ENCODE measurements at regions not wholly inside any gene's neighbourhood (a gene's known extent, or its start where the extent isn't known, plus 50 kb on each side); places are given as distances from the start of the nearest gene placed in this dataset.

DNA sequence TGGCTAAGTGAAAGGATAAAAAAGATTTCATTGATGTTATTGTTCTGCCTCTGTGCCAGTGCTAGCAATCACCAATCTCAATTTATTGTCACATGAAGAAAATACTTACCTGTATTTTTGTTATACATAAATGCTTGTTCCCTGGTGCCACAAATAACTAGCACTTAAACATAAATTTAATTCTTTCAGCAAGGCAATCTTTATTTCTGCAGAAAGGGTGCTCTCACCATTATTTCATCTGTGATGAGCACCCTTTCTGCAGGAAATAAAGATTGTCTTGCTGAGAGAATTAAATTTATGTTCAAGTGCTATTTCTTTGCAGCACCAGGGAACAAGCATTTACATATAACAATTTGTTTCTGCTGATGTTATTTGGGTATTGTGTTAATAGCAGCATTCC is 87.2 kb downstream of the DIRAS3 start:
- TF ChIP-seq, protein P1, sequence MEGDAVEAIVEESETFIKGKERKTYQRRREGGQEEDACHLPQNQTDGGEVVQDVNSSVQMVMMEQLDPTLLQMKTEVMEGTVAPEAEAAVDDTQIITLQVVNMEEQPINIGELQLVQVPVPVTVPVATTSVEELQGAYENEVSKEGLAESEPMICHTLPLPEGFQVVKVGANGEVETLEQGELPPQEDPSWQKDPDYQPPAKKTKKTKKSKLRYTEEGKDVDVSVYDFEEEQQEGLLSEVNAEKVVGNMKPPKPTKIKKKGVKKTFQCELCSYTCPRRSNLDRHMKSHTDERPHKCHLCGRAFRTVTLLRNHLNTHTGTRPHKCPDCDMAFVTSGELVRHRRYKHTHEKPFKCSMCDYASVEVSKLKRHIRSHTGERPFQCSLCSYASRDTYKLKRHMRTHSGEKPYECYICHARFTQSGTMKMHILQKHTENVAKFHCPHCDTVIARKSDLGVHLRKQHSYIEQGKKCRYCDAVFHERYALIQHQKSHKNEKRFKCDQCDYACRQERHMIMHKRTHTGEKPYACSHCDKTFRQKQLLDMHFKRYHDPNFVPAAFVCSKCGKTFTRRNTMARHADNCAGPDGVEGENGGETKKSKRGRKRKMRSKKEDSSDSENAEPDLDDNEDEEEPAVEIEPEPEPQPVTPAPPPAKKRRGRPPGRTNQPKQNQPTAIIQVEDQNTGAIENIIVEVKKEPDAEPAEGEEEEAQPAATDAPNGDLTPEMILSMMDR (IDR thresholded peaks at IDR 0.05; ENCODE audit: control insufficient read depth, extremely low read depth, insufficient read depth): no peak
- DNase-seq (ENCODE audit: low read depth): no peak

DNA sequence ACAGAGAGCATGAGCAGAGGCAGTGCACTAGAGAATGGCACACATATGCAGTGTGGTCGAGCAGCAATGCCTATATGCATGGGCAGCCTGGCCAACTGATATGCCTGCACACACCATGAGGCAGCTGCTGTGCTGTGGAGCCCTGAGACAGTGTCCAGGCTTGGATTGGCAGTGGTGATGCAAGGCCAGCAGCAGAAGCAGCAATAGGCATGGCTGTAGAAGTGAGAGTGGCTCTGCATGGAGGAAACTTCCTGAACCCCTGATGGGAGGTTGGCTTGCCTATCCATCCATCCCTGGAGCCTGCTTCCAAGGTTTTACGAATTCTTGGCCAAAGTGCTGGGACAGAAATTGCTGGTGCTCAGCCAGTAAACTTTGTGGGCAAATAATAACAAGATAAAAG is 89.7 kb downstream of the DIRAS3 start:
- no peak overlapping the region for H3K4me3 ChIP-seq (ENCODE audit: low read depth, low read length)
- DNase-seq (ENCODE audit: low read depth): no peak
- TF ChIP-seq, protein P1 (IDR thresholded peaks at IDR 0.05; ENCODE audit: control insufficient read depth, extremely low read depth, insufficient read depth): no peak

More for the DNA sequence above, 87.2 kb downstream of the DIRAS3 start:
- H3K4me3 ChIP-seq (ENCODE audit: low read depth, low read length): no peak overlapping the region

DNA sequence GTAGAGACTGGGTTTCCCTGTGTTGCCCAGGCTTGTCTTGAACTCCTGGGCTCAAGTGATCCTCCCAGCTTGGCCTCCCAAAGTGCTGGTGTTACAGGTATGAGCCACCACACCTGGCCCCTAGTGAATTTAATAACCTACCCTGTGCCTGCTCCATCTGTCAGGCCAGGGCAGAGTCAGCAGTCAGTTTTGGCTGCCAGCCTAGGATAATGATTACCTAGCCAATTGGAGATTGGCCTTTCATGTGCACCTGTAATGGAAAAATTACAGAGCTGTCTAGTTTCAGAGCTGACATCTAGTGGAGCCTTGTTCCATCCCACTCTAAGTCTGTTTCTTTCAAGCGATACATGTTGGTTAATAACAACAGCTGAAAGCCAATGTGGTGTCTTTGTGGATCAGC is 92.0 kb downstream of the DIRAS3 start:
- H3K4me3 ChIP-seq (ENCODE audit: low read depth, low read length): no peak overlapping the region
- TF ChIP-seq, protein P1 (IDR thresholded peaks at IDR 0.05; ENCODE audit: control insufficient read depth, extremely low read depth, insufficient read depth): no peak
- DNase-seq (ENCODE audit: low read depth): no peak

DNA sequence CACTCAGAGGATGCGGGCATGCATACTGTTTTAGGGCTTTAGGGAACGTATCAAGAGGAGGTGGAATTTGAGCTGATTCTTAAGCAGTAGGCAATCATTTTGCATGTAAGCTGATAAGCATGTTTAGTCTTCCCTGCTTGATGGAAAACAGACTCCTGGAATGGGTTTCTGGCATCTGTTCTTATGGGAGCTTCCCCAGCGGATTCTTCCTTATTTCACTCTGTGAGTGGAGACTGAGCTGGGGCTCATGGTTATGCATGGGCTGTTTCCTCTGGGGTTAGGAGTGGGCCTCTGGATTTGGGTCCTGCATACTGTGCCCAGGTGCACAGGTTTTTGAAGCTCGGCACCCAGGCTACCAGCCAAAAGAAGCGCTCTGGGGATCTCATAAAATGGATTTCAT is 93.4 kb downstream of the DIRAS3 start:
- TF ChIP-seq, protein P1 (IDR thresholded peaks at IDR 0.05; ENCODE audit: control insufficient read depth, extremely low read depth, insufficient read depth): no peak
- DNase-seq (ENCODE audit: low read depth): no peak
- no peak overlapping the region for H3K4me3 ChIP-seq (ENCODE audit: low read depth, low read length)

DNA sequence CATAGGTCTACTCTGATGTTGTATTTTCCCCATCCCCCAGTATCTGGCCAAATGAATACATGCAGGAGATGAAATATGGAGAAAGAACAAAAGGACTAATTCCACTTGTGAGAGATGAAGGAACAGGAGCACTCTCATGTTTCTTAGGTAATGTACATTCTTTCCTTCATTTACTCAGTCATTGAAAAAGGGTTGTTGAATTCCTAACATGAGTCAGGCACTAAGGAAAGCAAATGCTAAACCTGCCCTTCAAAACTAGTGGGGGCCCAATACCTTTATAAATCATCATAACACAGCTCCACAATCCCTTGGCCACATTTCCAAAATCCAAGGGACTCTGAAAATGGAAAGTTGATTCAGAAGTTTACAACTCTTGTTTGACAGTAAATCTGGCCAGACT is 94.3 kb downstream of the DIRAS3 start:
- DNase-seq (ENCODE audit: low read depth): no peak
- TF ChIP-seq, protein P1 (IDR thresholded peaks at IDR 0.05; ENCODE audit: control insufficient read depth, extremely low read depth, insufficient read depth): no peak
- no peak overlapping the region for H3K4me3 ChIP-seq (ENCODE audit: low read depth, low read length)

DNA sequence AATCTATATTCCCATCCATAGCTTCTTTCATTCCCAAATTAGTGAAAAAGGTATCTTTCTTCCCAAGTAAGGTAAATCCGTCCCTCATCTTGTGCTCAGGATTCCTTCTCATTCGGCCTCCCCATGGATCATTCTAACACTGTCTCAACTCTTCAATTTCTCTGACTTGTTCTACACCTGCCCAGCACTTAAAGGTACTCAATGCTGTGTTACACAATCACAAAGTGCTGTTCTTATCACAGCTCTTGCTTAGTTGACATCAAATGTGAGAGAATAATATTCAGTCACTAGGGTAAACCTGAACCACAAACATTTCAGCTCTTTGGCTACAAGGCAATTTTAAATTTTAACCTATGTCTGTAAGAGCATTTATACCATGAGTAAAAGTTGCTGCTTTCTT is 94.8 kb downstream of the DIRAS3 start:
- no peak overlapping the region for H3K4me3 ChIP-seq (ENCODE audit: low read depth, low read length)
- no peak for DNase-seq (ENCODE audit: low read depth)
- TF ChIP-seq, protein P1 (IDR thresholded peaks at IDR 0.05; ENCODE audit: control insufficient read depth, extremely low read depth, insufficient read depth): no peak

DNA sequence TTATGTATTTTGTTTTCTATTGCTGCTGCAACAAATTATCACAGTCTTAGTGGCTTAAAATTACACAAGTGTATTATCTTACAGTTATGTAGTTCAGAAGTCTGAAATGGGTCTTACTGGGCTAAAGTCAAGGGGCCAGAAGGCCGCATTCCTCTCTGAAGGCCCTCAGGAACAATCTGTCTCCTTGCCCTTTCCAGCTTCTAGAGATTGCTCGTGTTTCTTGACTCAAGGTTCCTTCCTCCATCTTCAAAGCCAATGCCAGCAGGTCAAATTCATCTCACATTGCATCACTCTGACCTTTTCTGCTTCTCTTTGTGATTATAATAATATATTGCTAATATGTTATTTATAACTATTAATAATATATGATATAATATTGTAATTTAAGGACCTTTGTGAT is 97.1 kb downstream of the DIRAS3 start:
- no peak for DNase-seq (ENCODE audit: low read depth)
- no peak overlapping the region for H3K4me3 ChIP-seq (ENCODE audit: low read depth, low read length)
- TF ChIP-seq, protein P1 (IDR thresholded peaks at IDR 0.05; ENCODE audit: control insufficient read depth, extremely low read depth, insufficient read depth): no peak
